SK-N-SH (cell line): ENCODE measurements at regions not wholly inside any gene's neighbourhood (a gene's known extent, or its start where the extent isn't known, plus 50 kb on each side); places are given as distances from the start of the nearest gene placed in this dataset.

Source experiments
- CTCF ChIA-PET: fragments of 300-600, 350-600 bp; formaldehyde crosslinking; extraction: SDS; loops from one replicate; lab custom pipeline; 2021; lab: Yijun Ruan, JAX
- POLR2A ChIA-PET: fragments of 350-600 bp; sonication (Branson Sonifier 250); formaldehyde crosslinking; extraction: SDS; loops from one replicate; lab custom pipeline; 2020; ENCODE audit warnings: antibody characterized with exemption, inconsistent platforms; lab: Yijun Ruan, JAX
- DNase-seq: peaks from one replicate; pipeline ENCODE4 v3.0.0; 2012
- H2AFZ ChIP-seq: fragments of 200-600 bp; sonication (generic); 2 replicates; pipeline ENCODE4 v1.8.1; 2016; ENCODE audit warnings: antibody characterized with exemption, mild to moderate bottlenecking, low read depth
- H3F3A ChIP-seq: fragments of 200-600 bp; sonication (generic); replicated peaks from 2 replicates; pipeline ENCODE3; 2016; ENCODE audit warnings: antibody characterized with exemption, mild to moderate bottlenecking; ENCODE audit not compliant: insufficient read depth
- H3K27ac ChIP-seq, 2 experiments: fragments of 200-500 bp in 1 of 2; fragments of 200-600 bp in 1 of 2; sonication (Bioruptor generic) in 1 of 2; sonication (generic), shearing (Covaris generic) in 1 of 2; 2 replicates each; pipeline versions ENCODE4 v1.5.1 to v1.6.1; 2014 to 2016; ENCODE audit warnings: low read depth in 2 of 2, inconsistent platforms in 1 of 2, low read length in 1 of 2, mild to moderate bottlenecking in 1 of 2, mixed read lengths in 1 of 2
- H3K27me3 ChIP-seq: fragments of 200-600 bp; sonication (generic), shearing (Covaris generic); 2 replicates; pipeline ENCODE4 v1.6.1; 2016; ENCODE audit warnings: mixed run types; ENCODE audit not compliant: insufficient read depth
- H3K36me3 ChIP-seq, 2 experiments: fragments of 200-500 bp in 1 of 2; fragments of 200-600 bp in 1 of 2; sonication (Bioruptor generic) in 1 of 2; sonication (generic) in 1 of 2; replicated peaks in 1 of 2; 2 replicates each; pipeline versions ENCODE3 to v1.5.1; 2014 to 2016; ENCODE audit warnings: low read length in 1 of 2, mild to moderate bottlenecking in 1 of 2; ENCODE audit not compliant: insufficient read depth in 2 of 2, control insufficient read depth in 1 of 2
- H3K4me1 ChIP-seq, 2 experiments: fragments of 200-500 bp in 1 of 2; fragments of 200-600 bp in 1 of 2; sonication (Bioruptor generic) in 1 of 2; sonication (generic), shearing (Covaris generic) in 1 of 2; 2 replicates each; pipeline versions ENCODE4 v1.5.1 to v1.6.1; 2014 to 2016; ENCODE audit warnings: low read depth in 1 of 2, low read length in 1 of 2, mixed run types in 1 of 2; ENCODE audit not compliant: insufficient read depth in 2 of 2, control insufficient read depth in 1 of 2
- H3K4me2 ChIP-seq: fragments of 200-600 bp; sonication (generic), shearing (Covaris generic); 2 replicates; pipeline ENCODE4 v1.6.1; 2017; ENCODE audit warnings: mixed run types
- H3K4me3 ChIP-seq, 2 experiments: fragments of 200-500 bp in 1 of 2; fragments of 200-600 bp in 1 of 2; sonication (Bioruptor generic) in 1 of 2; sonication (generic), shearing (Covaris generic) in 1 of 2; 2 replicates each; pipeline versions ENCODE4 v1.5.1 to v1.8.1; 2014 to 2016; ENCODE audit warnings: low read depth in 2 of 2, inconsistent platforms in 1 of 2, low read length in 1 of 2, mild to moderate bottlenecking in 1 of 2, mixed read lengths in 1 of 2, moderate library complexity in 1 of 2
- H3K79me2 ChIP-seq: fragments of 200-600 bp; sonication (generic); 2 replicates; pipeline ENCODE4 v1.8.1; 2017; ENCODE audit warnings: mild to moderate bottlenecking; ENCODE audit not compliant: insufficient read depth
- H3K9ac ChIP-seq: fragments of 200-600 bp; sonication (generic); 2 replicates; pipeline ENCODE4 v1.6.1; 2017; ENCODE audit warnings: mixed run types
- H3K9me2 ChIP-seq: fragments of 200-600 bp; sonication (generic); 2 replicates; pipeline ENCODE4 v1.6.1; 2017; ENCODE audit warnings: mixed run types
- H3K9me3 ChIP-seq: fragments of 200-600 bp; sonication (generic); 2 replicates; pipeline ENCODE4 v1.6.1; 2017; ENCODE audit warnings: mixed run types, mild to moderate bottlenecking, moderate library complexity
- H4K20me1 ChIP-seq: fragments of 200-600 bp; sonication (generic); 2 replicates; pipeline ENCODE4 v1.6.1; 2017; ENCODE audit warnings: mild to moderate bottlenecking, mixed run types; ENCODE audit not compliant: insufficient read depth
- CTCF ChIP-seq: fragments of 200-600 bp; sonication (generic); IDR thresholded peaks from 2 replicates; pipeline ENCODE4 v1.6.1; 2017; ENCODE audit warnings: antibody characterized with exemption, mild to moderate bottlenecking, moderate library complexity
- ELF1 ChIP-seq: IDR thresholded peaks from 2 replicates; pipeline ENCODE4 v1.4.0; 2012
- FOSL2 ChIP-seq: IDR thresholded peaks from 2 replicates; pipeline ENCODE4 v1.4.0; 2012; ENCODE audit warnings: low read depth, mild to moderate bottlenecking, moderate library complexity, borderline replicate concordance
- IRF3 ChIP-seq: fragments of 150-350 bp; IDR thresholded peaks from 2 replicates; pipeline ENCODE4 v1.6.1; 2016; ENCODE audit warnings: mild to moderate bottlenecking, low read depth, low read length
- MXI1 ChIP-seq: IDR thresholded peaks from 2 replicates; pipeline ENCODE4 v1.6.1; 2012; ENCODE audit warnings: mild to moderate bottlenecking, low read depth, low read length, improper control_type of control experiment
- NRF1 ChIP-seq: IDR thresholded peaks from 2 replicates; pipeline ENCODE4 v1.6.1; 2012; ENCODE audit warnings: low read depth, mild to moderate bottlenecking, low read length
- PBX3 ChIP-seq: IDR thresholded peaks from 2 replicates; pipeline ENCODE4; 2012
- POLR2AphosphoS5 ChIP-seq: IDR thresholded peaks from 2 replicates; pipeline ENCODE4 v1.6.1; 2012; ENCODE audit warnings: low read depth, low read length
- TCF12 ChIP-seq: IDR thresholded peaks from 2 replicates; pipeline ENCODE4 v1.4.0; 2012
- TEAD4 ChIP-seq: IDR thresholded peaks from 2 replicates; pipeline ENCODE4 v1.4.0; 2012; ENCODE audit warnings: mild to moderate bottlenecking, borderline replicate concordance; ENCODE audit not compliant: insufficient read depth
- ZBTB33 ChIP-seq: IDR thresholded peaks from 2 replicates; pipeline ENCODE4 v1.4.0; 2012; ENCODE audit warnings: low read depth, borderline replicate concordance
- WGBS: methylation state at CpG from one replicate; pipeline ENCODE4 v1.1.6; 2017; ENCODE audit warnings: low lambda C conversion rate; 5-methylcytosine and 5-hydroxymethylcytosine counted together
- TF ChIP-seq, protein P1 (sequence below): IDR thresholded peaks from 2 replicates; pipeline ENCODE4 v1.4.0; 2012; ENCODE audit warnings: low read depth

GRCh38 chr15:36108541-36108940 is 470.9 kb upstream of the CDIN1 start:
- H3F3A ChIP-seq, result peaks cover 5% of the 10 kb centered on the region
- H2AFZ ChIP-seq, result no peak overlapping the region
- H3K27ac ChIP-seq, result no peak overlapping the region
- no peak overlapping the region for H3K9ac ChIP-seq
- no peak overlapping the region for H3K4me3 ChIP-seq
- no peaks in the 10 kb centered on the region for H3K79me2 ChIP-seq
- WGBS, result 97% methylated on average over 2 of the region's 2 CpGs
- no peaks in the 10 kb centered on the region for H4K20me1 ChIP-seq
- H3K9me2 ChIP-seq, result no peaks in the 10 kb centered on the region
- H3K27me3 ChIP-seq, result no peaks in the 10 kb centered on the region
- H3K36me3 ChIP-seq, result no peaks in the 10 kb centered on the region
- CTCF ChIA-PET, result no interaction called here
- H3K4me1 ChIP-seq, result no peaks in the 10 kb centered on the region; a peak in 2 of 4 replicates
- no peaks in the 10 kb centered on the region for H3K9me3 ChIP-seq
- no peak for DNase-seq
- TF ChIP-seq CTCF (no peak), TCF12 (no peak), NRF1 (no peak), FOSL2 (no peak), ELF1 (no peak), PBX3 (no peak), ZBTB33 (no peak), IRF3 (no peak), MXI1 (no peak), POLR2AphosphoS5 (no peak), TEAD4 (no peak)
- TF ChIP-seq, protein P1, sequence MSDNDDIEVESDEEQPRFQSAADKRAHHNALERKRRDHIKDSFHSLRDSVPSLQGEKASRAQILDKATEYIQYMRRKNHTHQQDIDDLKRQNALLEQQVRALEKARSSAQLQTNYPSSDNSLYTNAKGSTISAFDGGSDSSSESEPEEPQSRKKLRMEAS, result no peak
- no peak overlapping the region for H3K4me2 ChIP-seq
- POLR2A ChIA-PET, result no interaction called here
